ENCODE measurements at regions not wholly inside any gene's neighbourhood (a gene's known extent, or its start where the extent isn't known, plus 50 kb on each side); places are given as distances from the start of the nearest gene placed in this dataset.

GRCh38 chr4:144342949-144343760, 202.6 kb upstream of the GYPA start:
- H3K27me3 ChIP-seq (ENCODE audit: insufficient read depth, low read length), result no peaks in the 10 kb centered on the region
- H3K36me3 ChIP-seq (ENCODE audit: insufficient read depth, low read length), result no peaks in the 10 kb centered on the region
- H3K27ac ChIP-seq (ENCODE audit: low read depth, low read length), result no peak overlapping the region
- no peak overlapping the region for H2AFZ ChIP-seq (ENCODE audit: low read length, unreplicated experiment)
- H3K4me1 ChIP-seq (ENCODE audit: control insufficient read depth, insufficient read depth, low read length, unreplicated experiment), result peaks cover 7% of the 10 kb centered on the region
- peak overlapping the region; percentile 36; the same call in 1 of the 2 replicates for H3K4me3 ChIP-seq (ENCODE audit: low read depth, low read length)
- no peaks in the 10 kb centered on the region for H3K79me2 ChIP-seq (ENCODE audit: control insufficient read depth, insufficient read depth, low read length, unreplicated experiment)

GRCh38 chr4:144347121-144347520, 206.6 kb upstream of the GYPA start:
- Histone ChIP-seq H2AFZ (ENCODE audit: low read length, unreplicated experiment) (no peak overlapping the region), H3K79me2 (ENCODE audit: control insufficient read depth, insufficient read depth, low read length, unreplicated experiment) (no peaks in the 10 kb centered on the region), H3K27ac (ENCODE audit: low read depth, low read length) (no peak overlapping the region), H3K4me3 (ENCODE audit: low read depth, low read length) (no peak overlapping the region), H3K4me1 (ENCODE audit: control insufficient read depth, insufficient read depth, low read length, unreplicated experiment) (peaks cover 19% of the 10 kb centered on the region), H3K36me3 (ENCODE audit: insufficient read depth, low read length) (no peaks in the 10 kb centered on the region), H3K27me3 (ENCODE audit: insufficient read depth, low read length) (0 out of 2 replicates have a peak, but pooled peaks cover 2% of the 10 kb centered on the region)

GRCh38 chr4:144350706-144351105, 210.2 kb upstream of the GYPA start:
- H3K27me3 ChIP-seq (ENCODE audit: insufficient read depth, low read length), result peaks cover 30% of the 10 kb centered on the region
- H3K27ac ChIP-seq (ENCODE audit: low read depth, low read length), result no peak overlapping the region
- H3K4me3 ChIP-seq (ENCODE audit: low read depth, low read length), result no peak overlapping the region
- H2AFZ ChIP-seq (ENCODE audit: low read length, unreplicated experiment), result no peak overlapping the region
- no peaks in the 10 kb centered on the region for H3K79me2 ChIP-seq (ENCODE audit: control insufficient read depth, insufficient read depth, low read length, unreplicated experiment)
- H3K4me1 ChIP-seq (ENCODE audit: control insufficient read depth, insufficient read depth, low read length, unreplicated experiment), result peaks cover 13% of the 10 kb centered on the region
- H3K36me3 ChIP-seq (ENCODE audit: insufficient read depth, low read length), result no peaks in the 10 kb centered on the region

GRCh38 chr4:144351306-144351705, 210.8 kb upstream of the GYPA start:
- Histone ChIP-seq H3K27me3 (ENCODE audit: insufficient read depth, low read length) (peaks cover 30% of the 10 kb centered on the region), H2AFZ (ENCODE audit: low read length, unreplicated experiment) (no peak overlapping the region), H3K79me2 (ENCODE audit: control insufficient read depth, insufficient read depth, low read length, unreplicated experiment) (no peaks in the 10 kb centered on the region), H3K4me1 (ENCODE audit: control insufficient read depth, insufficient read depth, low read length, unreplicated experiment) (peaks cover 18% of the 10 kb centered on the region), H3K36me3 (ENCODE audit: insufficient read depth, low read length) (no peaks in the 10 kb centered on the region), H3K4me3 (ENCODE audit: low read depth, low read length) (no peak overlapping the region), H3K27ac (ENCODE audit: low read depth, low read length) (no peak overlapping the region)

GRCh38 chr4:144353292-144353691, 212.8 kb upstream of the GYPA start:
- Histone ChIP-seq H3K36me3 (ENCODE audit: insufficient read depth, low read length) (no peaks in the 10 kb centered on the region), H3K27me3 (ENCODE audit: insufficient read depth, low read length) (peaks cover 45% of the 10 kb centered on the region), H3K79me2 (ENCODE audit: control insufficient read depth, insufficient read depth, low read length, unreplicated experiment) (no peaks in the 10 kb centered on the region), H3K4me3 (ENCODE audit: low read depth, low read length) (no peak overlapping the region), H3K27ac (ENCODE audit: low read depth, low read length) (no peak overlapping the region), H3K4me1 (ENCODE audit: control insufficient read depth, insufficient read depth, low read length, unreplicated experiment) (peaks cover 23% of the 10 kb centered on the region), H2AFZ (ENCODE audit: low read length, unreplicated experiment) (no peak overlapping the region)

- H3K4me1 ChIP-seq (ENCODE audit: control insufficient read depth, insufficient read depth, low read length, unreplicated experiment), result peaks cover 15% of the 10 kb centered on the region
- H3K4me3 ChIP-seq (ENCODE audit: low read depth, low read length), result no peak overlapping the region
- H3K36me3 ChIP-seq (ENCODE audit: insufficient read depth, low read length), result no peaks in the 10 kb centered on the region
- peak overlapping the region; percentile 29 for H2AFZ ChIP-seq (ENCODE audit: low read length, unreplicated experiment)
- peaks cover 73% of the 10 kb centered on the region for H3K27me3 ChIP-seq (ENCODE audit: insufficient read depth, low read length)
- H3K27ac ChIP-seq (ENCODE audit: low read depth, low read length), result 0 out of 2 replicates have a peak overlapping the region, but pooled peaks have one; percentile 19
- H3K79me2 ChIP-seq (ENCODE audit: control insufficient read depth, insufficient read depth, low read length, unreplicated experiment), result no peaks in the 10 kb centered on the region
These were observed 215.6 kb upstream of the GYPA start for GRCh38 chr4:144355811-144356757.

GRCh38 chr4:144356941-144357381, 216.4 kb upstream of the GYPA start:
- Histone ChIP-seq H3K79me2 (ENCODE audit: control insufficient read depth, insufficient read depth, low read length, unreplicated experiment) (no peaks in the 10 kb centered on the region), H2AFZ (ENCODE audit: low read length, unreplicated experiment) (no peak overlapping the region), H3K27ac (ENCODE audit: low read depth, low read length) (no peak overlapping the region), H3K4me1 (ENCODE audit: control insufficient read depth, insufficient read depth, low read length, unreplicated experiment) (peaks cover 11% of the 10 kb centered on the region), H3K4me3 (ENCODE audit: low read depth, low read length) (no peak overlapping the region), H3K27me3 (ENCODE audit: insufficient read depth, low read length) (peaks cover 81% of the 10 kb centered on the region), H3K36me3 (ENCODE audit: insufficient read depth, low read length) (no peaks in the 10 kb centered on the region)

- peaks cover 11% of the 10 kb centered on the region for H3K4me1 ChIP-seq (ENCODE audit: control insufficient read depth, insufficient read depth, low read length, unreplicated experiment)
- H3K79me2 ChIP-seq (ENCODE audit: control insufficient read depth, insufficient read depth, low read length, unreplicated experiment), result no peaks in the 10 kb centered on the region
- H2AFZ ChIP-seq (ENCODE audit: low read length, unreplicated experiment), result no peak overlapping the region
- H3K36me3 ChIP-seq (ENCODE audit: insufficient read depth, low read length), result no peaks in the 10 kb centered on the region
- H3K27ac ChIP-seq (ENCODE audit: low read depth, low read length), result no peak overlapping the region
- no peak overlapping the region for H3K4me3 ChIP-seq (ENCODE audit: low read depth, low read length)
- peaks cover 81% of the 10 kb centered on the region for H3K27me3 ChIP-seq (ENCODE audit: insufficient read depth, low read length)
These were observed 217.5 kb upstream of the GYPA start for GRCh38 chr4:144357975-144358374.

GRCh38 chr4:144360146-144360793, 219.8 kb upstream of the GYPA start:
- H3K79me2 ChIP-seq (ENCODE audit: control insufficient read depth, insufficient read depth, low read length, unreplicated experiment), result no peaks in the 10 kb centered on the region
- H3K27me3 ChIP-seq (ENCODE audit: insufficient read depth, low read length), result peaks cover 64% of the 10 kb centered on the region
- H3K4me3 ChIP-seq (ENCODE audit: low read depth, low read length), result no peak overlapping the region
- peaks cover 11% of the 10 kb centered on the region for H3K4me1 ChIP-seq (ENCODE audit: control insufficient read depth, insufficient read depth, low read length, unreplicated experiment)
- H3K36me3 ChIP-seq (ENCODE audit: insufficient read depth, low read length), result no peaks in the 10 kb centered on the region
- H2AFZ ChIP-seq (ENCODE audit: low read length, unreplicated experiment), result no peak overlapping the region
- no peak overlapping the region for H3K27ac ChIP-seq (ENCODE audit: low read depth, low read length)

- Histone ChIP-seq H3K4me3 (ENCODE audit: low read depth, low read length) (no peak overlapping the region), H3K27ac (ENCODE audit: low read depth, low read length) (no peak overlapping the region), H3K36me3 (ENCODE audit: insufficient read depth, low read length) (no peaks in the 10 kb centered on the region), H2AFZ (ENCODE audit: low read length, unreplicated experiment) (no peak overlapping the region), H3K79me2 (ENCODE audit: control insufficient read depth, insufficient read depth, low read length, unreplicated experiment) (no peaks in the 10 kb centered on the region), H3K27me3 (ENCODE audit: insufficient read depth, low read length) (peaks cover 66% of the 10 kb centered on the region), H3K4me1 (ENCODE audit: control insufficient read depth, insufficient read depth, low read length, unreplicated experiment) (no peaks in the 10 kb centered on the region)
These were observed 221.8 kb upstream of the GYPA start for GRCh38 chr4:144362366-144362765.
